B cell (primary cell): ENCODE measurements at regions not wholly inside any gene's neighbourhood (a gene's known extent, or its start where the extent isn't known, plus 50 kb on each side); places are given as distances from the start of the nearest gene placed in this dataset.
"Not testable (repeated sequence)": the region's sequence is repeated elsewhere in the genome, so short reads cannot be mapped to it uniquely, and the experiment has no call there.

ENCODE experiments used
- ATAC-seq: fragments of 200-7000 bp; cut with Tn5 transposase; one replicate; pipeline ENCODE4 v1.10.0; 2021; ENCODE audit warnings: low read depth, mild to moderate bottlenecking, moderate number of reproducible peaks, moderate library complexity
- CTCF ChIA-PET: fragments of 350-600 bp; sonication (Branson Sonifier 250); formaldehyde crosslinking; loops from one replicate; lab custom pipeline; 2021; ENCODE audit warnings: antibody characterized with exemption, inconsistent platforms; lab: Charles Lee
- POLR2A ChIA-PET: fragments of 350-600 bp; sonication (Branson Sonifier 250); formaldehyde crosslinking; loops from one replicate; lab custom pipeline; 2021; ENCODE audit warnings: antibody characterized with exemption; lab: Charles Lee
- DNase-seq: peaks from one replicate; pipeline ENCODE4 v3.0.0; 2013
- H2AFZ ChIP-seq: 2 replicates; pipeline ENCODE4 v1.6.1; 2012; ENCODE audit warnings: mild to moderate bottlenecking, low read depth, low read length; ENCODE audit not compliant: insufficient read depth, poor library complexity, severe bottlenecking
- H3K27ac ChIP-seq, 2 donors: 1 replicate in 1 of 2; 2 replicates in 1 of 2; pipeline ENCODE4 v1.5.1; 2012 to 2013; ENCODE audit warnings: low read length in 2 of 2, mild to moderate bottlenecking in 2 of 2, moderate library complexity in 1 of 2
- H3K27me3 ChIP-seq, 4 experiments: fragments of 200-600 bp in 1 of 4; sonication (generic) in 1 of 4; replicated peaks in 1 of 4; 1 replicate in 2 of 4; 2 replicates in 2 of 4; pipeline versions ENCODE4 v1.6.1 to v1.7.0; 2013 to 2016; ENCODE audit warnings: low read length in 3 of 4, mild to moderate bottlenecking in 2 of 4, mixed read lengths in 1 of 4, moderate library complexity in 1 of 4; ENCODE audit not compliant: insufficient read depth in 4 of 4, control insufficient read depth in 3 of 4; ENCODE audit errors: control extremely low read depth in 1 of 4
- H3K36me3 ChIP-seq, 2 experiments: replicated peaks in 1 of 2; 1 replicate in 1 of 2; 2 replicates in 1 of 2; pipeline versions ENCODE4 v1.6.1 to v1.7.1; 2013; ENCODE audit warnings: low read length in 1 of 2; ENCODE audit not compliant: insufficient read depth in 2 of 2, control insufficient read depth in 1 of 2; ENCODE audit errors: control extremely low read depth in 1 of 2, extremely low read depth in 1 of 2
- H3K4me1 ChIP-seq, 2 donors: fragments of 200-600 bp in 1 of 2; sonication (generic) in 1 of 2; 1 replicate in 1 of 2; 2 replicates in 1 of 2; pipeline versions ENCODE4 v1.5.1 to v1.6.1; 2013 to 2017; ENCODE audit warnings: low read length in 2 of 2; ENCODE audit not compliant: control insufficient read depth in 2 of 2, insufficient read depth in 2 of 2
- H3K4me2 ChIP-seq: replicated peaks from 2 replicates; pipeline ENCODE3; 2012; ENCODE audit warnings: mild to moderate bottlenecking, low read depth, low read length; ENCODE audit not compliant: poor library complexity, severe bottlenecking
- H3K4me3 ChIP-seq, 5 experiments: fragments of 200-600 bp in 1 of 5; sonication (generic) in 1 of 5; 1 replicate in 3 of 5; 2 replicates in 2 of 5; pipeline versions ENCODE4 v1.5.1 to v1.7.0; 2011 to 2016; ENCODE audit warnings: low read length in 4 of 5, mild to moderate bottlenecking in 4 of 5, low read depth in 2 of 5, control low read depth in 1 of 5, moderate library complexity in 1 of 5; ENCODE audit not compliant: insufficient read depth in 1 of 5; ENCODE audit errors: control extremely low read depth in 1 of 5, extremely low read depth in 1 of 5
- H3K79me2 ChIP-seq: fragments of 200-600 bp; sonication (generic); one replicate; pipeline ENCODE4 v1.6.0; 2016; ENCODE audit warnings: low read length; ENCODE audit not compliant: control insufficient read depth, insufficient read depth
- H3K9ac ChIP-seq: fragments of 200-600 bp; sonication (generic); 2 replicates; pipeline ENCODE4 v1.6.1; 2017; ENCODE audit warnings: mild to moderate bottlenecking, low read length, moderate library complexity
- H3K9me3 ChIP-seq, 3 donors: one replicate each; pipeline versions ENCODE4 v1.6.1 to v1.7.1; 2013; ENCODE audit warnings: low read length in 2 of 3; ENCODE audit not compliant: control insufficient read depth in 2 of 3, insufficient read depth in 1 of 3; ENCODE audit errors: control extremely low read depth in 1 of 3
- H4K20me1 ChIP-seq: 2 replicates; pipeline ENCODE4 v1.6.0; 2012; ENCODE audit warnings: mild to moderate bottlenecking, low read length; ENCODE audit not compliant: insufficient read depth, control insufficient read depth, poor library complexity, severe bottlenecking
- H3K27ac Mint-ChIP-seq: one replicate; pipeline ENCODE4 v1.8.0; 2021; ENCODE audit warnings: mixed read lengths
- H3K27me3 Mint-ChIP-seq: one replicate; pipeline ENCODE4 v1.8.0; 2021; ENCODE audit warnings: mixed read lengths
- H3K4me1 Mint-ChIP-seq: one replicate; pipeline ENCODE4 v1.8.0; 2021; ENCODE audit warnings: mixed read lengths
- H3K4me3 Mint-ChIP-seq: one replicate; pipeline ENCODE4 v1.8.0; 2021; ENCODE audit warnings: mixed read lengths
- H3K9me3 Mint-ChIP-seq: one replicate; pipeline ENCODE4 v1.8.0; 2022; ENCODE audit warnings: mixed read lengths; ENCODE audit not compliant: insufficient read depth
- CTCF ChIP-seq: fragments of 200-600 bp; IDR thresholded peaks from one replicate; pipeline ENCODE4 v1.8.0; 2022; ENCODE audit warnings: antibody characterized with exemption, mild to moderate bottlenecking
- EZH2 ChIP-seq: IDR thresholded peaks from 2 replicates; pipeline ENCODE4 v1.6.1; 2012; ENCODE audit warnings: borderline replicate concordance, low read depth, mild to moderate bottlenecking, moderate library complexity, low read length; ENCODE audit not compliant: insufficient read depth, poor library complexity, severe bottlenecking
- WGBS: methylation state at CpG from one replicate; pipeline ENCODE4 v1.1.5; 2013; ENCODE audit warnings: missing lambda C conversion rate; ENCODE audit not compliant: insufficient coverage; 5-methylcytosine and 5-hydroxymethylcytosine counted together
- intact Hi-C: fragments of 100-400 bp; cut with micrococcal nuclease; formaldehyde crosslinking; loops from one replicate; pipeline ENCODE4 v1.10.0; 2022

GRCh38 chr10:28177944-28178637 is 124.8 kb downstream of the MPP7 start:
- intact Hi-C loops: loop anchor here (2.0 to 5.0 kb wide), 3 partner anchors 125 to 621 kb away; partner anchors contain the start of gene MPP7
- CTCF ChIA-PET: interaction anchor here (1.1 to 2.6 kb wide), 4 partner anchors 10 to 808 kb away, joined by 3 to 11 read pairs (median 6); no protein-coding TSS in a partner anchor
- H3K27ac Mint-ChIP-seq: peak overlapping the region; percentile 39
- peak overlapping the region in 1 of 2 donors; percentile 12 for H3K27ac ChIP-seq
- peak overlapping the region in 1 of 5 experiments; percentile 34 for H3K4me3 ChIP-seq
- no peaks in the 10 kb centered on the region for H4K20me1 ChIP-seq
- ATAC-seq (no peak), DNase-seq (peak; percentile 24)
- no peaks in the 10 kb centered on the region for H3K79me2 ChIP-seq
- peak overlapping the region; percentile 63 for H3K4me3 Mint-ChIP-seq
- peak overlapping the region; percentile 67 for H3K4me2 ChIP-seq
- H3K9ac ChIP-seq: peak overlapping the region; percentile 48
- H3K9me3 Mint-ChIP-seq: no peaks in the 10 kb centered on the region
- 85% methylated on average over 2 of the region's 4 CpGs for WGBS
- H3K27me3 Mint-ChIP-seq: no peaks in the 10 kb centered on the region
- H3K4me1 ChIP-seq: peaks cover 7 to 14% of the 10 kb centered on the region in 2 donors
- POLR2A ChIA-PET: no interaction called here
- no peaks in the 10 kb centered on the region for H3K36me3 ChIP-seq
- H3K27me3 ChIP-seq: no peaks in the 10 kb centered on the region
- peaks cover 15% of the 10 kb centered on the region for H3K4me1 Mint-ChIP-seq
- H3K9me3 ChIP-seq: no peaks in the 10 kb centered on the region
- peak overlapping the region; percentile 77 for H2AFZ ChIP-seq
- TF ChIP-seq EZH2: no peak
- no peak for TF ChIP-seq CTCF

- H3K9ac ChIP-seq, H3K36me3 ChIP-seq, H3K4me3 ChIP-seq, DNase-seq, H4K20me1 ChIP-seq, POLR2A ChIA-PET, H3K4me3 Mint-ChIP-seq, H3K27me3 Mint-ChIP-seq, H3K9me3 Mint-ChIP-seq, H2AFZ ChIP-seq, H3K79me2 ChIP-seq, ATAC-seq, H3K27me3 ChIP-seq, H3K4me2 ChIP-seq, H3K9me3 ChIP-seq, H3K27ac Mint-ChIP-seq, H3K27ac ChIP-seq: not testable (repeated sequence)
- CTCF ChIA-PET: interaction anchor here (1.3 kb wide), 1 partner anchor 126 kb away, joined by 3 read pairs; the partner anchor contains the start of gene MPP7
- intact Hi-C loops: loop anchor here (5.0 kb wide), 2 partner anchors 206 to 619 kb away; no protein-coding TSS in a partner anchor
- no CpG with 5 or more reads among the region's 4 CpGs for WGBS
- peaks cover 15% of the 10 kb centered on the region for H3K4me1 Mint-ChIP-seq
- peaks cover 7 to 14% of the 10 kb centered on the region in 2 donors for H3K4me1 ChIP-seq
Observed at GRCh38 chr10:28176498-28176897, 126.4 kb downstream of the MPP7 start.
